Inflammatory macrophage (primary cell): ENCODE measurements at regions not wholly inside any gene's neighbourhood (a gene's known extent, or its start where the extent isn't known, plus 50 kb on each side); places are given as distances from the start of the nearest gene placed in this dataset.
"Not testable (repeated sequence)": the region's sequence is repeated elsewhere in the genome, so short reads cannot be mapped to it uniquely, and the experiment has no call there.

ENCODE experiments used
- DNase-seq, 2 donors: peaks; one replicate each; pipeline ENCODE4 v3.0.0-alpha.2; 2020 to 2022

- DNase-seq: no peak
Observed at GRCh38 chr5:63894690-63895089, 67.6 kb downstream of the HTR1A start.

DNA sequence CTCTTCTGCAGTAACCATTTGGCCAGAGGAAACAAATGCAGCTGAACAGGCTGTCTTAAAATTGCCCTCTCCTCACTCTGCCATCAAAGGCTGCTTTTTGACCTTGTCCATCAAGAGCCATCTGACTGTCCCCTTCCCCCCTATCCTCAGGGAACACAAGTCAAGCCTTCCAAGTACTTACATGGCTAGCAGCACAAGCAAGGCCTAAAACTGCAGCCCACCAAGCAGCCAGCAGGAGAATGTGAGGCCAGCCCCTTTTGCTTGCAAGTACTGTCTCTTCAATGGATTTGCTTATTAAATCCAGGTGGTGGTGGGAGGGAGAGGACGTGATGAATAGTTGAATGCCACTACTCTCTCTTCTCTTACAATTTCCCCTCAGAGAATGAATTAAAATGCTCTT is 83.5 kb downstream of the HTR1A start:
- DNase-seq: no peak

- DNase-seq: no peak
Observed at GRCh38 chr5:63877961-63878360, 84.3 kb downstream of the HTR1A start.

- DNase-seq: no peak
Observed at GRCh38 chr5:63860379-63860778, 101.9 kb downstream of the HTR1A start.

GRCh38 chr5:63854076-63854475 is 108.2 kb downstream of the HTR1A start:
- no peak for DNase-seq

- no peak for DNase-seq
Observed at GRCh38 chr5:63843190-63843589, 119.1 kb downstream of the HTR1A start.

- DNase-seq: no peak
Observed at GRCh38 chr5:63837437-63837836, 124.8 kb downstream of the HTR1A start.

DNA sequence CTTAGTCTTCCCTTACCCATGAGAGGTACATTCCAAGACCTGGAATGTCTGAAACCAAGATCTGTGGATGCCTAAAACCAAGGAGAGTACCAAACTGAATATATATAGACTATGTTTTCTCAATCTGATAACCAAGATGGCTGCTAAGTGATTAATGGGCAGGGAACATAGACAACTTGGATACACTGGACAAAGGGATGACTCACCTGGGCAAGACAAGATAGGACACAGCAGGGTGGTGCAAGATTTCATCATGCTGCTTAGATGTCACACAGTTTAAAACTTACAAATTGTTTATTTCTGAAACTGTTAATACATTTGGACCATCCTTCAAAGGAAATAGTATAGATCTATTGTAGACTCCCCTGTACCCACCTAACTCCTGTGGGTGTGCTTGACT is 130.9 kb downstream of the HTR1A start:
- no peak for DNase-seq

GRCh38 chr5:63825984-63826383 is 136.3 kb downstream of the HTR1A start:
- no peak for DNase-seq

GRCh38 chr5:63823583-63823982 is 138.7 kb downstream of the HTR1A start:
- no peak for DNase-seq

GRCh38 chr5:63822614-63823013 is 139.6 kb downstream of the HTR1A start:
- no peak for DNase-seq

DNA sequence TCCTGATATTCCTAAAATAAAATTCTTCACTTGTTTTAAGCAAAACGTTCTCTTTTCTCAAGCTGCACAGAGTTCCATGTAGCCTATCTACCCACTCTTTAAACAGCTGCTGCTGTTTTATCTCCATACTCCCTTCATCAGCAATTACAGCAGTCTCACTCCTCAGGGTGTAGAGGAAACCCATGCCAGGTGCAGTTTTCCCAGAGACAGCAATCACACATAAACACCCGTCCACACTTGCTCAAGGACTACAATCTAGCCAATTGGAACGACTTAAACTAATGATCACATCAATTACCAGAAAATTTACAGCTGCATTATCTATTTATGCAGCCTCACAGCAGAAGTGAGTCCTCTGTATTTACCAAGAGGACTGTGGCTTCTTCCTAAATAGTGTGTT is 141.7 kb downstream of the HTR1A start:
- DNase-seq: no peak

- DNase-seq: no peak
Observed at GRCh38 chr5:63812693-63813092, 149.6 kb downstream of the HTR1A start.

GRCh38 chr5:63811961-63812360 is 150.3 kb downstream of the HTR1A start:
- no peak for DNase-seq

- DNase-seq: no peak
Observed at GRCh38 chr5:63811286-63811685, 151.0 kb downstream of the HTR1A start.

DNA sequence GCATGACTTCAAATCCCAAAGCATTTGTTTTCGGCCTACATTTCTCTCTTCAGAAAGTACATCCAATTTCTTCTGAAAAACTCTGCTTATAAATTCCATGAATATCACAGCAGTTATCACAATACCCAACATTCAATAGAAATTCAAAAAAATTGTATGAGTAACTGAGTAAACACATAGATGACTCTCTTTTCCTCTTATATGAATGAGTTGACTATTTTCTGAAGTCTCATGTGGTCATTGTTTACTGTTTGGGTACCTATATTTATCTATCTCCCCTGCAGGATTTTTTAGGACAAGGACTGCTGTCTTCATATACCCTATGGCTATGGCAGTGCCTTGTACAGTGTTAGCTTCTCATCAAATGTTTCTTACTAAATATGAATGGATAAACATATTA is 157.1 kb downstream of the HTR1A start:
- DNase-seq: no peak

- DNase-seq: no peak
Observed at GRCh38 chr5:63803165-63803564, 159.1 kb downstream of the HTR1A start.

DNA sequence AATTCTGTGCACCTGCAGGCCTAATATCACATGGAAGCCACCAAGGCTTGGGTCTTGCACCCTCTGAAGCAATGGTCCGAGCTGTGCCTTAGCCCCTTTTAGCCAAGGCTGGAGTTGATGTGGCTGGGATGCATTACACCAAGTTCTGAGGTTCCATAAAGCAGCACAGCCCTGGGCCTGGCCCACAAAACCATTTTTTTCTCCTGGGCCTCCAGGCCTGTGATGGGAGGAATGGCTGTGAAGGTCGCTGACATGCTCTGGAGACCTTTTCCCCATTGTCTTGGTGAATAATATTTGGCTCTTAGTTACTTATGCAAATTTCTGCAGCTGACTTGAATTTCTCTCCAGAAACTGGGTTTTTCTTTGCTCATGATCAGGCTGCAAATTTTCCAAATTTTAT is 167.3 kb downstream of the HTR1A start:
- no peak for DNase-seq

- no peak for DNase-seq
Observed at GRCh38 chr5:63794296-63794695, 167.9 kb downstream of the HTR1A start.

DNA sequence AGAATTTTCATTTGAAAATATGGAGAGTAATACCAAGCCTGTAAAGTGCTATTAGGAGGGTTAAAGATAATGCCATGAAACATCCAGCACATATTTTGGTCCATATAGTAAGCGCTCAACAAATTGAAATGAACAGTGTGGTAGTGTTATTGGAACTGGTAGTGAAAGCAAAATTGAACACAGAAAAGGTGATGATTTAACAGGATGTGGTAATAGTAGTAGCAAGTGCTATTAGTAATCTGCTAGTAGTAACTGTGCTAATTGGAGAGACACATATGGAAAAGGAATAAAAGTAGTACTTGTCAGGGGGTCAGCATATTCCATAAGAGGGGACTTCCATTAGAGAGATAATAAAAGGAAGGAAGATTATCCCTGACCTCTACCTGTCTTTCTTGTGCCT is 187.3 kb downstream of the HTR1A start:
- DNase-seq: no peak

GRCh38 chr5:63768221-63768620 is 194.0 kb downstream of the HTR1A start:
- DNase-seq: no peak

- DNase-seq: no peak
Observed at GRCh38 chr5:63760965-63761364, 201.3 kb downstream of the HTR1A start.

- no peak for DNase-seq
Observed at GRCh38 chr5:63743096-63743798, 219.0 kb downstream of the HTR1A start.

DNA sequence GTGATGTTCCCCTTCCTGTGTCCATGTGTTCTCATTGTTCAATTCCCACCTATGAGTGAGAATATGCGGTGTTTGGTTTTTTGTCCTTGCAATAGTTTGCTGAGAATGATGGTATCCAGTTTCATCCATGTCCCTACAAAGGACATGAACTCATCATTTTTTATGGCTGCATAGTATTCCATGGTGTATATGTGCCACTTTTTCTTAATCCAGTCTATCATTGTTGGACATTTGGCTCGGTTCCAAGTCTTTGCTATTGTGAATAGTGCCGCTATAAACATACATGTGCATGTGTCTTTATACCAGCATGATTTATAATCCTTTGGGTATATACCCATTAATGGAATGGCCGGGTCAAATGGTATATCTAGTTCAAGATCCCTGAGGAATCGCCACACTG is 229.4 kb downstream of the HTR1A start:
- DNase-seq: not testable (repeated sequence)

- no peak for DNase-seq
Observed at GRCh38 chr5:63727583-63727982, 234.7 kb downstream of the HTR1A start.
